Central memory CD8-positive, alpha-beta T cell (primary cell): ENCODE measurements at regions not wholly inside any gene's neighbourhood (a gene's known extent, or its start where the extent isn't known, plus 50 kb on each side); places are given as distances from the start of the nearest gene placed in this dataset.

ENCODE experiments used
- ATAC-seq: fragments of 150-1000 bp; cut with Tn5 transposase; replicated peaks from 2 replicates; pipeline ENCODE4 v1.10.0; 2022; ENCODE audit warnings: mild to moderate bottlenecking, moderate FRiP score, moderate number of reproducible peaks; ENCODE audit not compliant: poor library complexity, severe bottlenecking; ENCODE audit errors: extremely low read depth
- DNase-seq, 2 donors: peaks; one replicate each; pipeline ENCODE4 v3.0.0; 2021; ENCODE audit warnings: low spot score in 2 of 2
- H3K27ac Mint-ChIP-seq: one replicate; pipeline ENCODE4 v1.8.0; 2022; ENCODE audit warnings: low read depth, mild to moderate bottlenecking, moderate library complexity, mixed read lengths
- H3K27me3 Mint-ChIP-seq: one replicate; pipeline ENCODE4 v1.8.0; 2022; ENCODE audit warnings: mixed read lengths
- H3K36me3 Mint-ChIP-seq: one replicate; pipeline ENCODE4 v1.8.0; 2022; ENCODE audit warnings: mild to moderate bottlenecking, moderate library complexity, mixed read lengths; ENCODE audit not compliant: insufficient read depth
- H3K4me1 Mint-ChIP-seq: one replicate; pipeline ENCODE4 v1.8.0; 2022; ENCODE audit warnings: mixed read lengths
- H3K4me3 Mint-ChIP-seq: one replicate; pipeline ENCODE4 v1.8.0; 2022; ENCODE audit warnings: mild to moderate bottlenecking, moderate library complexity, mixed read lengths
- H3K9me3 Mint-ChIP-seq: one replicate; pipeline ENCODE4 v1.8.0; 2022; ENCODE audit warnings: mixed read lengths

GRCh38 chr2:193561054-193561453 is 1366.3 kb upstream of the TMEFF2 start:
- no peak for ATAC-seq
- no peak for DNase-seq
- Mint-ChIP-seq H3K36me3 (no peaks in the 10 kb centered on the region), H3K4me3 (no peak overlapping the region), H3K27me3 (no peaks in the 10 kb centered on the region), H3K9me3 (peaks cover 6% of the 10 kb centered on the region), H3K4me1 (no peaks in the 10 kb centered on the region), H3K27ac (no peak overlapping the region)

- peaks cover 6% of the 10 kb centered on the region for H3K9me3 Mint-ChIP-seq
- H3K4me3 Mint-ChIP-seq: no peak overlapping the region
- H3K36me3 Mint-ChIP-seq: no peaks in the 10 kb centered on the region
- no peaks in the 10 kb centered on the region for H3K27me3 Mint-ChIP-seq
- no peaks in the 10 kb centered on the region for H3K4me1 Mint-ChIP-seq
- DNase-seq (no peak), ATAC-seq (no peak)
- no peak overlapping the region for H3K27ac Mint-ChIP-seq
Observed at GRCh38 chr2:193556766-193557470, 1362.2 kb upstream of the TMEFF2 start.

GRCh38 chr2:193549661-193550060 is 1354.9 kb upstream of the TMEFF2 start:
- Mint-ChIP-seq H3K27ac (no peak overlapping the region), H3K27me3 (no peaks in the 10 kb centered on the region), H3K36me3 (peaks cover 2% of the 10 kb centered on the region), H3K9me3 (peaks cover 9% of the 10 kb centered on the region), H3K4me3 (no peak overlapping the region), H3K4me1 (no peaks in the 10 kb centered on the region)
- no peak for DNase-seq
- no peak for ATAC-seq

- Mint-ChIP-seq H3K9me3 (peaks cover 19% of the 10 kb centered on the region), H3K27me3 (no peaks in the 10 kb centered on the region), H3K36me3 (peaks cover 2% of the 10 kb centered on the region), H3K4me1 (no peaks in the 10 kb centered on the region), H3K4me3 (no peak overlapping the region), H3K27ac (no peak overlapping the region)
- ATAC-seq (no peak), DNase-seq (no peak)
Observed at GRCh38 chr2:193542762-193543161, 1348.0 kb upstream of the TMEFF2 start.

GRCh38 chr2:193539188-193539587 is 1344.5 kb upstream of the TMEFF2 start:
- DNase-seq (no peak), ATAC-seq (no peak)
- Mint-ChIP-seq H3K4me3 (no peak overlapping the region), H3K27me3 (no peaks in the 10 kb centered on the region), H3K4me1 (no peaks in the 10 kb centered on the region), H3K9me3 (peaks cover 6% of the 10 kb centered on the region), H3K27ac (no peak overlapping the region), H3K36me3 (no peaks in the 10 kb centered on the region)

- H3K27me3 Mint-ChIP-seq: no peaks in the 10 kb centered on the region
- no peak overlapping the region for H3K4me3 Mint-ChIP-seq
- no peak overlapping the region for H3K27ac Mint-ChIP-seq
- ATAC-seq (no peak), DNase-seq (no peak)
- peaks cover 3% of the 10 kb centered on the region for H3K9me3 Mint-ChIP-seq
- H3K36me3 Mint-ChIP-seq: no peaks in the 10 kb centered on the region
- no peaks in the 10 kb centered on the region for H3K4me1 Mint-ChIP-seq
Observed at GRCh38 chr2:193538061-193538460, 1343.3 kb upstream of the TMEFF2 start.

GRCh38 chr2:193537531-193537930 is 1342.8 kb upstream of the TMEFF2 start:
- ATAC-seq (no peak), DNase-seq (no peak)
- Mint-ChIP-seq H3K4me1 (no peaks in the 10 kb centered on the region), H3K4me3 (no peak overlapping the region), H3K9me3 (peaks cover 6% of the 10 kb centered on the region), H3K27ac (no peak overlapping the region), H3K27me3 (no peaks in the 10 kb centered on the region), H3K36me3 (no peaks in the 10 kb centered on the region)

- ATAC-seq (no peak), DNase-seq (no peak)
- Mint-ChIP-seq H3K4me3 (no peak overlapping the region), H3K36me3 (no peaks in the 10 kb centered on the region), H3K27ac (no peak overlapping the region), H3K27me3 (no peaks in the 10 kb centered on the region), H3K4me1 (no peaks in the 10 kb centered on the region), H3K9me3 (peaks cover 15% of the 10 kb centered on the region)
Observed at GRCh38 chr2:193528458-193528857, 1333.7 kb upstream of the TMEFF2 start.

GRCh38 chr2:193527146-193527545 is 1332.4 kb upstream of the TMEFF2 start:
- no peaks in the 10 kb centered on the region for H3K36me3 Mint-ChIP-seq
- H3K4me3 Mint-ChIP-seq: no peak overlapping the region

GRCh38 chr2:193523662-193524061 is 1328.9 kb upstream of the TMEFF2 start:
- Mint-ChIP-seq H3K27ac (no peak overlapping the region), H3K4me3 (no peak overlapping the region), H3K36me3 (no peaks in the 10 kb centered on the region), H3K27me3 (no peaks in the 10 kb centered on the region), H3K9me3 (peaks cover 15% of the 10 kb centered on the region), H3K4me1 (no peaks in the 10 kb centered on the region)
- ATAC-seq: no peak
- DNase-seq: no peak

More at GRCh38 chr2:193527146-193527545, 1332.4 kb upstream of the TMEFF2 start:
- H3K27me3 Mint-ChIP-seq: no peaks in the 10 kb centered on the region
- H3K27ac Mint-ChIP-seq: no peak overlapping the region
- peaks cover 9% of the 10 kb centered on the region for H3K9me3 Mint-ChIP-seq
- H3K4me1 Mint-ChIP-seq: no peaks in the 10 kb centered on the region
- DNase-seq (no peak), ATAC-seq (no peak)

GRCh38 chr2:193521523-193521922 is 1326.8 kb upstream of the TMEFF2 start:
- Mint-ChIP-seq H3K4me1 (no peaks in the 10 kb centered on the region), H3K4me3 (no peak overlapping the region), H3K36me3 (no peaks in the 10 kb centered on the region), H3K27ac (no peak overlapping the region), H3K9me3 (peaks cover 15% of the 10 kb centered on the region), H3K27me3 (no peaks in the 10 kb centered on the region)
- DNase-seq: no peak
- no peak for ATAC-seq

GRCh38 chr2:193520709-193521458 is 1326.2 kb upstream of the TMEFF2 start:
- Mint-ChIP-seq H3K36me3 (no peaks in the 10 kb centered on the region), H3K4me3 (no peak overlapping the region), H3K4me1 (no peaks in the 10 kb centered on the region), H3K9me3 (peaks cover 15% of the 10 kb centered on the region), H3K27me3 (no peaks in the 10 kb centered on the region), H3K27ac (no peak overlapping the region)
- no peak for DNase-seq
- no peak for ATAC-seq
